Progenitor cell of endocrine pancreas (in vitro differentiated cells): ENCODE measurements at regions not wholly inside any gene's neighbourhood (a gene's known extent, or its start where the extent isn't known, plus 50 kb on each side); places are given as distances from the start of the nearest gene placed in this dataset.
"Not testable (repeated sequence)": the region's sequence is repeated elsewhere in the genome, so short reads cannot be mapped to it uniquely, and the experiment has no call there.

Source experiments
- DNase-seq: peaks from one replicate; pipeline ENCODE4 v3.0.0; 2021; ENCODE audit warnings: low spot score; ENCODE audit not compliant: unreplicated experiment
- H3K27ac Mint-ChIP-seq: 2 replicates; pipeline ENCODE4 v1.8.0; 2021; ENCODE audit warnings: mild to moderate bottlenecking, moderate library complexity, mixed read lengths
- H3K27me3 Mint-ChIP-seq: 2 replicates; pipeline ENCODE4 v1.8.0; 2021; ENCODE audit warnings: mixed read lengths
- H3K36me3 Mint-ChIP-seq: 2 replicates; pipeline ENCODE4 v1.8.0; 2022; ENCODE audit warnings: mixed read lengths; ENCODE audit not compliant: insufficient read depth
- H3K4me1 Mint-ChIP-seq: 2 replicates; pipeline ENCODE4 v1.8.0; 2021; ENCODE audit warnings: low read depth, mixed read lengths
- H3K4me3 Mint-ChIP-seq: 2 replicates; pipeline ENCODE4 v1.8.0; 2021; ENCODE audit warnings: low read depth, mild to moderate bottlenecking, moderate library complexity, mixed read lengths
- H3K9me3 Mint-ChIP-seq: 2 replicates; pipeline ENCODE4 v1.8.0; 2021; ENCODE audit warnings: low read depth, mixed read lengths
- CTCF ChIP-seq: fragments of 200-600 bp; sonication (generic); IDR thresholded peaks from one replicate; pipeline ENCODE4 v1.5.0; 2021; ENCODE audit warnings: antibody characterized with exemption, mild to moderate bottlenecking; ENCODE audit not compliant: unreplicated experiment

DNA sequence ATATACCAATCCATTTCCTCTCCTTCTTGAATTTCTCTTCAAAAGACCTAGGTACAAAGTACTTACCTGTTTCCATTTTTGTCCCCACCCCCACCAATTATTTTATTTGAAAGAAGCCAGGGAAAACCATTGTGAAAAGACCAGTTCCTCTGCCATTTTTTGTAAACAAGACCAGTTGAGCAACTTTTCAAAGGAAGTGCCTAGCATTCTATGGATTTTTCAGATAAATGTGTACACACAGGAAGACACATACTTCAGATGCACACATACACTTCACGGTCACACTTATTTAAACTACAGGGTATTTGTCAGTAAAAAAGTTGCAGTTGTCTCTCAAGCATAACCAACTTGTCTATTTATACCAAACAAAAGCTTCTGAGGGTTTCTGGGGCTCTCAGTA, 587.2 kb upstream of the KLHL4 start:
- DNase-seq, result no peak
- Mint-ChIP-seq H3K27ac (peak overlapping the region; percentile 49), H3K4me3 (no peak overlapping the region), H3K27me3 (no peaks in the 10 kb centered on the region), H3K9me3 (peaks cover 30% of the 10 kb centered on the region), H3K36me3 (peaks cover 5% of the 10 kb centered on the region), H3K4me1 (peaks cover 9% of the 10 kb centered on the region)
- no peak for TF ChIP-seq CTCF

DNA sequence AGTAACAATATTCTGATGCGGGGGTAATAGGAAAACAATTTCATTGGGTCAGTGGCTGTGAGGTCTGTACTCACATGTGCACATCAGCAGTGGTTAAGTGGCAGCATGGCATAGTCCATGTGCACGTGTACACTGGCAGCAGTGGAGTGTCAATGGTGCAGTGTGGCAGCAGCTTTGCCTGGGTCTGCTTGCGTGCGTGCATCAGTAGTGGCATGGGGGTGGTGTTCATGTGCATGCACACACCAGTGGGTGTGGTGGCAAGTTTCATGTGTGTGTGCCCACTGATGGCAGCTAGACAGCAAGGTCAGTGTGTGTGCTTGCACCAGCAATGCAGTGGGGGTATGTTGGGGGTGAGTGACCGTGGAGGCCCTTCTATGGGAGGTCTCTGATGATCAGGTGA, 581.6 kb upstream of the KLHL4 start:
- DNase-seq, result no peak
- H3K36me3 Mint-ChIP-seq, result peaks cover 4% of the 10 kb centered on the region
- H3K27me3 Mint-ChIP-seq, result no peaks in the 10 kb centered on the region
- TF ChIP-seq CTCF, result no peak
- H3K4me1 Mint-ChIP-seq, result peaks cover 3% of the 10 kb centered on the region
- peaks cover 18% of the 10 kb centered on the region for H3K9me3 Mint-ChIP-seq
- no peak overlapping the region for H3K4me3 Mint-ChIP-seq
- H3K27ac Mint-ChIP-seq, result no peak overlapping the region

DNA sequence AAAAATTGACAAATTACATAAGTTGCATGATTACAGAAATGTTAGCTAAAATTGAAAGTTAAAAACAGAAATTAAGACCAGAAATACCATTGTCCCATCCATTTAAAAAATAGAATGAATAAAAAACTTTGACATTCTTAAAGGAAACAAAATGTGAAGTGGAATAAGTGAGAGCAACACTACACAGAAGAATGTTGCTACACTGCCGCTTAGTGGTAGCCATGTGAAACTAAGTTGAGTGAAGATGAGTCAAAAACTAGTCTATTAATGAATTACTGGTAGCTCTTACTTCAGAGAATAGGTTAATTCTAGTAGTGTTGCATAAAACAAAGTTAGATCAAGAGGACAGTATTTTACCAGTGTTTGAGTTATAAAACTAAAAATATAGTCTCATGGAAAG, 571.0 kb upstream of the KLHL4 start:
- no peak overlapping the region for H3K4me3 Mint-ChIP-seq
- TF ChIP-seq CTCF, result peak; percentile 92
- no peaks in the 10 kb centered on the region for H3K9me3 Mint-ChIP-seq
- H3K27me3 Mint-ChIP-seq, result no peaks in the 10 kb centered on the region
- DNase-seq, result no peak
- peaks cover 24% of the 10 kb centered on the region for H3K4me1 Mint-ChIP-seq
- H3K27ac Mint-ChIP-seq, result peak overlapping the region; percentile 31
- H3K36me3 Mint-ChIP-seq, result no peaks in the 10 kb centered on the region

GRCh38 chrX:86964321-86964720, 553.3 kb upstream of the KLHL4 start:
- no peaks in the 10 kb centered on the region for H3K27me3 Mint-ChIP-seq

DNA sequence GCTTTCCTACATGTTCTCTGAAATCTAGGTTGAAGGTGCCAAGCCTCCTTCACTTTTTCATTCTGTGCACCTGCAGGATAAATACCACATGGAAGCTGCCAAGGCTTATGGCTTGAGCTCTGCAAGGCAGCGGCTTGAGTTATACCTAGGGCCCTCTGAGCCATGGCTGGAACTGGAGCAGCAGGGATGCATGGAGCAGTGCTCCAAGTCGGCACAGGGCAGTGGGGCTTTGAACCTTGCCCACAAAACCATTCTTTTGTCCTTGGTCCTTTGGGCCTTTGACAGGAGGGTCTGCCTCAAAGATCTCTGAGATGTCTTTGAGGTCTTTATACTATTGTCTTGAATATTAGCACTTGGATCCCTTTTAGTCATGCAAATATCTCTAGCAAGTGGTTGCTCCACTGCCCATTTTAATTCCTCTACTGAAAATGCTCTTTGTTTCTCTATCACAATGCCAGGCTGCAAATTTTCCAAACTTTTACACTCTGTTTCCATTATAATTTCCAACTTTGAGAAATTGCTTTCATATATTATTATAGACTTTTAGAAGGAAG, 536.2 kb upstream of the KLHL4 start:
- DNase-seq, result no peak
- no peaks in the 10 kb centered on the region for H3K27me3 Mint-ChIP-seq
- H3K27ac Mint-ChIP-seq, result no peak overlapping the region
- no peaks in the 10 kb centered on the region for H3K9me3 Mint-ChIP-seq
- no peaks in the 10 kb centered on the region for H3K4me1 Mint-ChIP-seq
- no peak overlapping the region for H3K4me3 Mint-ChIP-seq
- no peak for TF ChIP-seq CTCF
- no peaks in the 10 kb centered on the region for H3K36me3 Mint-ChIP-seq

More at GRCh38 chrX:86964321-86964720, 553.3 kb upstream of the KLHL4 start:
- TF ChIP-seq CTCF, result no peak
- H3K9me3 Mint-ChIP-seq, result peaks cover 12% of the 10 kb centered on the region
- H3K4me1 Mint-ChIP-seq, result peaks cover 3% of the 10 kb centered on the region
- no peaks in the 10 kb centered on the region for H3K36me3 Mint-ChIP-seq
- no peak for DNase-seq
- H3K27ac Mint-ChIP-seq, result no peak overlapping the region
- no peak overlapping the region for H3K4me3 Mint-ChIP-seq

DNA sequence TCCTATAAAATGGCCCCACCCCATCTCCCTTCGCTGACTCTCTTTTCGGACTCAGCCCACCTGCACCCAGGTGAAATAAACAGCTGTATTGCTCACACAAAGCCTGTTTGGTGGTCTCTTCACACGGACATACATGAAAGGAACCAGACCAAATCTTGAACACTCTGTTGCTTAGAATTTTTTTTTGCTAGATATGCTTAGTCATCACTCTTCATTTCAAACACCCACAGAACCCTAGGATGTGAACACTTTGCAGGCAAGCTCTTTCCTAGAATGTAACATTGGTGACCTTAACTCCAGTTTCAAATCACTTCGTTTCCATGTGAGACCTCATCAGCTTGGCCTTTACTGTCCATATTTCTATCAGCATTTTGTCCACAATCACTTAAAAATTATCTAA, 530.3 kb upstream of the KLHL4 start:
- not testable (repeated sequence) for H3K4me1 Mint-ChIP-seq, H3K27ac Mint-ChIP-seq, DNase-seq, H3K9me3 Mint-ChIP-seq, H3K4me3 Mint-ChIP-seq, H3K36me3 Mint-ChIP-seq, H3K27me3 Mint-ChIP-seq
